ENCODE measurements at regions not wholly inside any gene's neighbourhood (a gene's known extent, or its start where the extent isn't known, plus 50 kb on each side); places are given as distances from the start of the nearest gene placed in this dataset.
"Not testable (repeated sequence)": the region's sequence is repeated elsewhere in the genome, so short reads cannot be mapped to it uniquely, and the experiment has no call there.

- not testable (repeated sequence) for DNase-seq (ENCODE audit: low spot score)
Measured at GRCh38 chr16:29578898-29579297, 72.7 kb upstream of the NPIPB12 start.

GRCh38 chr16:29581764-29582163 is 75.6 kb upstream of the NPIPB12 start:
- DNase-seq (ENCODE audit: low spot score): not testable (repeated sequence)

GRCh38 chr16:29591919-29592318 is 71.1 kb upstream of the SPN start:
- not testable (repeated sequence) for DNase-seq (ENCODE audit: low spot score)

- peak; percentile 51 for DNase-seq (ENCODE audit: low spot score)
Measured at GRCh38 chr16:29594269-29594925, 68.7 kb upstream of the SPN start.

- peak; percentile 70 for DNase-seq (ENCODE audit: low spot score)
Measured at GRCh38 chr16:29594926-29595838, 67.9 kb upstream of the SPN start.

- DNase-seq (ENCODE audit: low spot score): not testable (repeated sequence)
Measured at GRCh38 chr16:29597030-29597429, 66.0 kb upstream of the SPN start.

- DNase-seq (ENCODE audit: low spot score): peak; percentile 22
Measured at GRCh38 chr16:29600111-29601000, 62.7 kb upstream of the SPN start.

GRCh38 chr16:29602247-29602625 is 60.8 kb upstream of the SPN start:
- DNase-seq (ENCODE audit: low spot score): not testable (repeated sequence)

- DNase-seq (ENCODE audit: low spot score): not testable (repeated sequence)
Measured at GRCh38 chr16:29602683-29603088, 60.4 kb upstream of the SPN start.

- not testable (repeated sequence) for DNase-seq (ENCODE audit: low spot score)
Measured at GRCh38 chr16:29604631-29605549, 58.2 kb upstream of the SPN start.

GRCh38 chr16:29605593-29606205 is 57.3 kb upstream of the SPN start:
- DNase-seq (ENCODE audit: low spot score): not testable (repeated sequence)

GRCh38 chr16:29606669-29607427 is 56.2 kb upstream of the SPN start:
- peak; percentile 2 for DNase-seq (ENCODE audit: low spot score)

- not testable (repeated sequence) for DNase-seq (ENCODE audit: low spot score)
Measured at GRCh38 chr16:29607428-29607823, 55.6 kb upstream of the SPN start.

GRCh38 chr16:29612381-29613306 is 50.4 kb upstream of the SPN start:
- not testable (repeated sequence) for DNase-seq (ENCODE audit: low spot score)

Data from GM20000 (cell line).